Right kidney (tissue), 1 donor: ENCODE measurements at regions not wholly inside any gene's neighbourhood (a gene's known extent, or its start where the extent isn't known, plus 50 kb on each side); places are given as distances from the start of the nearest gene placed in this dataset.

Source experiments
- DNase-seq: peaks from one replicate; pipeline ENCODE4 v3.0.0-alpha.2; 2016

GRCh38 chr15:97386940-97387339 lies 573.6 kb upstream of the ARRDC4 start:
- DNase-seq, result no peak

DNA sequence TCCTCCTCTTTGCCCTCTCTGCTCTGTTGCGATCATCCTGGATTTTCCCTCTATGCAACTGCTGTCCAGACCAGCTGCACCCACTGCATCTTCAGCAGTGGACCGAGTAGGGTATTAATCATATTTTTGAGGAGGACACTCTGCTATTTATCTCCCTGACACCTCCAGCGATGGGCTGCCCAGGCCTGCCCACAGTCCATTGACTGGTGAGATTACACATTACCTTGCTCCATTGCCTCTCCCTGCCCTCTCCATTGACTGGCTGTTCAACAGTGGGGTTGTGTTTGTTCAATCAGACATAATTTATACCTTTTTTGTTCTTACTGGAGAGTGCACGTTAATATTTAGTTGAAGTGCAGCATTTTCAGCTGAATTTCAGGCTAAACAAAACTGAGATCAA lies 559.3 kb upstream of the ARRDC4 start:
- DNase-seq, result no peak

- DNase-seq, result no peak
These were observed 558.5 kb upstream of the ARRDC4 start for GRCh38 chr15:97401970-97402369.

GRCh38 chr15:97406841-97407240 lies 553.7 kb upstream of the ARRDC4 start:
- DNase-seq, result no peak

- DNase-seq, result no peak
These were observed 549.5 kb upstream of the ARRDC4 start for GRCh38 chr15:97410897-97411575.

- no peak for DNase-seq
These were observed 540.4 kb upstream of the ARRDC4 start for GRCh38 chr15:97420130-97420529.

GRCh38 chr15:97425596-97425995 lies 534.9 kb upstream of the ARRDC4 start:
- no peak for DNase-seq

DNA sequence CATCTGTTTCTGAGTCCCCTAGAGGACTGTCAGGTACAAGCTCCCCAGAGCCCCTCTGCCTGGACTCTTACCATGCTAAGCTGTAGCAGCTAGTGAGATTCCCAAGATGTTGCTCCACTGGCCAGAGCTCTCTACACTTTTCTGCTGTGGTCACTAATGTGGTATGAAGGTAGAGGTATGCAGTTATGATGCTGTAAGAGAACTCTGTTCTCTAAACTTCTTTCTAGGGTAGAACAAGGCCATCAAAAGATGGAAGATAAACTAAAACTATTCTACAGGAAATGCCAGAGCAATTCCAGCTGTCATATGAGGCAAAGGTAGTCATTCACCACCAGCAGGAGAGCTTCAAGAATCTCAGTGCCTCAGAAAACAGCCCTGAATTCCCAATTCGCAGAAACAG lies 517.4 kb upstream of the ARRDC4 start:
- DNase-seq, result no peak

GRCh38 chr15:97446138-97446537 lies 514.4 kb upstream of the ARRDC4 start:
- no peak for DNase-seq

- DNase-seq, result no peak
These were observed 503.8 kb upstream of the ARRDC4 start for GRCh38 chr15:97456521-97457202.

GRCh38 chr15:97457203-97457847 lies 503.2 kb upstream of the ARRDC4 start:
- DNase-seq, result no peak

- DNase-seq, result no peak
These were observed 500.7 kb upstream of the ARRDC4 start for GRCh38 chr15:97459771-97460170.

GRCh38 chr15:97461226-97461625 lies 499.3 kb upstream of the ARRDC4 start:
- no peak for DNase-seq

- DNase-seq, result no peak
These were observed 496.8 kb upstream of the ARRDC4 start for GRCh38 chr15:97463696-97464095.

GRCh38 chr15:97470417-97470816 lies 490.1 kb upstream of the ARRDC4 start:
- no peak for DNase-seq

- DNase-seq, result no peak
These were observed 486.9 kb upstream of the ARRDC4 start for GRCh38 chr15:97473627-97474026.

GRCh38 chr15:97479957-97480356 lies 480.5 kb upstream of the ARRDC4 start:
- DNase-seq, result no peak

- no peak for DNase-seq
These were observed 478.0 kb upstream of the ARRDC4 start for GRCh38 chr15:97482521-97482920.

GRCh38 chr15:97483232-97483631 lies 477.3 kb upstream of the ARRDC4 start:
- DNase-seq, result no peak

DNA sequence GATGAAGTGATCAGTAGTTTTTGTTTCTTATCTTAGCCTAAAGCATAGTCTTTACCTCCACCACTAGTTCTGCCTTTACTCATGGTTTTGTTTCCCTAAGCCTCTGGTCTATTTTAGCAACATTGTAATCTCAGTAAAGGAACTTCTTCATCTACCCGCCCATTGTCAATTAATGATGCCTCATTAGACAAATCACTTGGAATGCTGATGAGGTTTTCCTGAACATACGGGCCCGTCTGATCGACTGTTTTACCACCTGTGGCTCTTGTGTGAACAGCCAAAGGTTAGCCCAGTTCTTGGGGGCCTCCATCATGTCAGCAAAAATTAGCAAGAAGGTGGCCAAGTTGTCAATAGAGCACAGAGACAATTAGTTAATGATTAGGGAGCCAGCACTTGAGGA lies 470.1 kb upstream of the ARRDC4 start:
- no peak for DNase-seq

- DNase-seq, result no peak
These were observed 459.2 kb upstream of the ARRDC4 start for GRCh38 chr15:97501291-97501690.

- no peak for DNase-seq
These were observed 458.5 kb upstream of the ARRDC4 start for GRCh38 chr15:97502038-97502437.

GRCh38 chr15:97504031-97504792 lies 456.3 kb upstream of the ARRDC4 start:
- no peak for DNase-seq
